Gastrocnemius medialis (tissue), 4 donors: ENCODE measurements at regions not wholly inside any gene's neighbourhood (a gene's known extent, or its start where the extent isn't known, plus 50 kb on each side); places are given as distances from the start of the nearest gene placed in this dataset.

Source experiments
- CTCF ChIP-seq, 5 experiments: fragments of 450-650 bp in 3 of 5; fragments of 200-600 bp in 2 of 5; sonication (generic) in 2 of 5; IDR thresholded peaks in 4 of 5; conservative IDR thresholded peaks in 1 of 5; 1 replicate in 4 of 5; 2 replicates in 1 of 5; pipeline ENCODE4 v1.5.1; 2016 to 2019; ENCODE audit warnings: antibody characterized with exemption in 5 of 5, mild to moderate bottlenecking in 3 of 5, moderate library complexity in 3 of 5
- POLR2A ChIP-seq, 2 donors: fragments of 450-650 bp; IDR thresholded peaks; one replicate each; pipeline ENCODE4 v1.6.1; 2017; ENCODE audit warnings: antibody characterized with exemption in 2 of 2, mild to moderate bottlenecking in 2 of 2, moderate library complexity in 2 of 2

GRCh38 chr6:22636452-22636851, 67.1 kb downstream of the HDGFL1 start:
- TF ChIP-seq CTCF (IDR thresholded peaks at IDR 0.05 in 4 of 5, conservative IDR thresholded peaks at IDR 0.05 in 1 of 5) (no peak), POLR2A (IDR thresholded peaks at IDR 0.05) (no peak)
